HepG2 (cell line): ENCODE measurements at regions not wholly inside any gene's neighbourhood (a gene's known extent, or its start where the extent isn't known, plus 50 kb on each side); places are given as distances from the start of the nearest gene placed in this dataset.

Experiments used
- CTCF ChIP-seq: sonication (generic); formaldehyde crosslinking; IDR thresholded peaks from 2 replicates; pipeline ENCODE4 v1.5.0; 2020; ENCODE audit warnings: mild to moderate bottlenecking, missing genetic modification reagents, moderate library complexity
- E2F5 ChIP-seq: sonication (generic); formaldehyde crosslinking; conservative IDR thresholded peaks from 2 replicates; pipeline ENCODE4 v1.4.0; 2020; ENCODE audit warnings: missing genetic modification reagents
- ZNF292 ChIP-seq: sonication (generic); formaldehyde crosslinking; IDR thresholded peaks from 2 replicates; pipeline ENCODE4 v1.8.1; 2022; ENCODE audit warnings: mild to moderate bottlenecking, low read depth, missing genetic modification reagents, borderline replicate concordance

- TF ChIP-seq E2F5 (CRISPR knock-in tag) (no peak), ZNF292 (CRISPR knock-in tag) (no peak), CTCF (CRISPR knock-in tag) (no peak)
Observed at GRCh38 chr13:106161146-106161545, 374.3 kb downstream of the EFNB2 start.
